Activated CD4-positive, alpha-beta T cell treated with anti-CD3 and anti-CD28 coated beads, Interleukin-2, amount 50 U/mL, for 16 hours (primary cell): ENCODE measurements at regions not wholly inside any gene's neighbourhood (a gene's known extent, or its start where the extent isn't known, plus 50 kb on each side); places are given as distances from the start of the nearest gene placed in this dataset.
"Not testable (repeated sequence)": the region's sequence is repeated elsewhere in the genome, so short reads cannot be mapped to it uniquely, and the experiment has no call there.

Experiments
- DNase-seq: peaks from one replicate; pipeline ENCODE4 v3.0.0-alpha.2; 2020

GRCh38 chr6:21745543-21746337 is 152.2 kb downstream of the SOX4 start:
- no peak for DNase-seq

- DNase-seq = no peak
Measured at GRCh38 chr6:21747441-21747840, 153.9 kb downstream of the SOX4 start.

- DNase-seq = no peak
Measured at GRCh38 chr6:21748343-21749056, 154.9 kb downstream of the SOX4 start.

- no peak for DNase-seq
Measured at GRCh38 chr6:21749754-21750153, 156.2 kb downstream of the SOX4 start.

GRCh38 chr6:21750575-21750974 is 157.0 kb downstream of the SOX4 start:
- no peak for DNase-seq

GRCh38 chr6:21751608-21752007 is 158.1 kb downstream of the SOX4 start:
- DNase-seq = peak; percentile 30

- peak; percentile 13 for DNase-seq
Measured at GRCh38 chr6:21752054-21752811, 158.7 kb downstream of the SOX4 start.

- DNase-seq = no peak
Measured at GRCh38 chr6:21753241-21754108, 159.9 kb downstream of the SOX4 start.

- no peak for DNase-seq
Measured at GRCh38 chr6:21754891-21755290, 161.3 kb downstream of the SOX4 start.

- no peak for DNase-seq
Measured at GRCh38 chr6:21756487-21756886, 162.9 kb downstream of the SOX4 start.

GRCh38 chr6:21757392-21757791 is 163.8 kb downstream of the SOX4 start:
- DNase-seq = not testable (repeated sequence)

GRCh38 chr6:21759721-21760120 is 166.2 kb downstream of the SOX4 start:
- DNase-seq = no peak

GRCh38 chr6:21761053-21761730 is 167.6 kb downstream of the SOX4 start:
- not testable (repeated sequence) for DNase-seq

- no peak for DNase-seq
Measured at GRCh38 chr6:21764989-21765388, 171.4 kb downstream of the SOX4 start.

- DNase-seq = no peak
Measured at GRCh38 chr6:21767891-21768648, 174.5 kb downstream of the SOX4 start.

GRCh38 chr6:21769405-21769861 is 175.9 kb downstream of the SOX4 start:
- DNase-seq = no peak

GRCh38 chr6:21769968-21770367 is 176.4 kb downstream of the SOX4 start:
- DNase-seq = no peak

- DNase-seq = no peak
Measured at GRCh38 chr6:21771626-21772320, 178.2 kb downstream of the SOX4 start.

GRCh38 chr6:21772477-21772876 is 178.9 kb downstream of the SOX4 start:
- DNase-seq = no peak

- no peak for DNase-seq
Measured at GRCh38 chr6:21772884-21773575, 179.5 kb downstream of the SOX4 start.
